AG09319 (cell line): ENCODE measurements at regions not wholly inside any gene's neighbourhood (a gene's known extent, or its start where the extent isn't known, plus 50 kb on each side); places are given as distances from the start of the nearest gene placed in this dataset.

ENCODE experiments used
- DNase-seq: peaks from one replicate; pipeline ENCODE4 v3.0.0-alpha.2; 2010; ENCODE audit warnings: low read depth; ENCODE audit errors: extremely low read depth
- TF ChIP-seq, protein P1 (sequence below): IDR thresholded peaks from 2 replicates; pipeline ENCODE4 v1.5.1; 2011; ENCODE audit warnings: low read depth, mild to moderate bottlenecking, inconsistent platforms, low read length, moderate library complexity

DNA sequence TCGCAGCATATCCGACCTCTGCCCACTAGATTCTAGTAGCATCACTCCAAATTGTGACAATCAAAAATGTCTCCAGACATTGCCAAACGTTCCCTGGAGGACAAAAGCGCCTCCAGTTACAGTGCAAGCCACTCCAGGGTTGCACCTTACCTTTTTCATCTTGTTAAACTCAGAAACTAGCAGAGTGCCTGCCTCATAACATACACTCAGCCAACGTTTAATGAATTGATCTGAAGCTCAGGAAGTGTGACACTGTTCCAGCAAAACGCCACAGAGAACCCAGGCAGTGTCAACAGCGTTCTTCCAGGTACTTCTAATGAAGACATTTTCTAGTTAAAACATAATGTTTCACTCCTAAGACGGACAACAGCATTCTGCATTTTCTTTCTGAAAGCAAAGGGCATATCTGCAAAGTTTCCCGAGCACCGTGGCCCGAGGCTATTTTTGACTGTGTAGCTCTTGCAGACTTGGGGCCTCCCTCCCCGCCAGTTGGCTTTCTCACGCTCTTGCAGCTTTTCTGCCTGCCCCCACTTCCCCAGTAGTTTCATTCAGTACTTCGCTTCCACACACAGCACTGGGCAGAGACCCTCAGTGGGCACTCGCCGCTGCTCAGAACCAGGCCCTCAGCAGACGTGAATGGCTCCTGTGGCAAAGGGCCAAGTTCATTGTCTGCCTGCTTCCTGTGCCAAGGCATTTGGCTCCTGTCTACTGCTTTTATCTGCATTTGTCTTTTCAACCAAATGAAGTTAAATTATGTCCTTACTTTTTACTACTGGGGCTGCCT, 133.4 kb upstream of the TTC29 start:
- no peak for DNase-seq
- TF ChIP-seq, protein P1, sequence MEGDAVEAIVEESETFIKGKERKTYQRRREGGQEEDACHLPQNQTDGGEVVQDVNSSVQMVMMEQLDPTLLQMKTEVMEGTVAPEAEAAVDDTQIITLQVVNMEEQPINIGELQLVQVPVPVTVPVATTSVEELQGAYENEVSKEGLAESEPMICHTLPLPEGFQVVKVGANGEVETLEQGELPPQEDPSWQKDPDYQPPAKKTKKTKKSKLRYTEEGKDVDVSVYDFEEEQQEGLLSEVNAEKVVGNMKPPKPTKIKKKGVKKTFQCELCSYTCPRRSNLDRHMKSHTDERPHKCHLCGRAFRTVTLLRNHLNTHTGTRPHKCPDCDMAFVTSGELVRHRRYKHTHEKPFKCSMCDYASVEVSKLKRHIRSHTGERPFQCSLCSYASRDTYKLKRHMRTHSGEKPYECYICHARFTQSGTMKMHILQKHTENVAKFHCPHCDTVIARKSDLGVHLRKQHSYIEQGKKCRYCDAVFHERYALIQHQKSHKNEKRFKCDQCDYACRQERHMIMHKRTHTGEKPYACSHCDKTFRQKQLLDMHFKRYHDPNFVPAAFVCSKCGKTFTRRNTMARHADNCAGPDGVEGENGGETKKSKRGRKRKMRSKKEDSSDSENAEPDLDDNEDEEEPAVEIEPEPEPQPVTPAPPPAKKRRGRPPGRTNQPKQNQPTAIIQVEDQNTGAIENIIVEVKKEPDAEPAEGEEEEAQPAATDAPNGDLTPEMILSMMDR: no peak

GRCh38 chr4:147084861-147085260, 139.2 kb upstream of the TTC29 start:
- TF ChIP-seq, protein P1: no peak
- no peak for DNase-seq

GRCh38 chr4:147085781-147086180, 140.1 kb upstream of the TTC29 start:
- TF ChIP-seq, protein P1: no peak
- no peak for DNase-seq

DNA sequence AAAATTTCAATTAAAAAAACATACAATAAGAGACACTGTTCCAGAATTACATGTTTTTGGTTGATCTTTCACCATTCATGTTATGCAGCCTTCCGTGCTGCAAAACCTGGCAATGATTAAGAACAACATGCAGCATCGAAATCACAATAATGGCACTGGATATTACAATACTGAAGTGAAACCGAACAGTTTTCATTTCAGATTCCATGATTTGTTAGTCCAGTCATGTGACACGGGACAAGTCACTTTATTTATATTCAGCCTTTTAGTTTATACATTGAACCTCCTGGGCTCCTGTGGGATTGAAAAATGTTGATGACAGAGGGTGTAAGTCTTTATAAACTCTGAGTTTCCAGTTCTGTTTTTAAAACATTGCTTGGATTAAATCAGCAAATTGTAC, 142.5 kb upstream of the TTC29 start:
- TF ChIP-seq, protein P1: no peak
- DNase-seq: no peak

GRCh38 chr4:147090486-147090885, 144.8 kb upstream of the TTC29 start:
- TF ChIP-seq, protein P1: no peak
- no peak for DNase-seq

DNA sequence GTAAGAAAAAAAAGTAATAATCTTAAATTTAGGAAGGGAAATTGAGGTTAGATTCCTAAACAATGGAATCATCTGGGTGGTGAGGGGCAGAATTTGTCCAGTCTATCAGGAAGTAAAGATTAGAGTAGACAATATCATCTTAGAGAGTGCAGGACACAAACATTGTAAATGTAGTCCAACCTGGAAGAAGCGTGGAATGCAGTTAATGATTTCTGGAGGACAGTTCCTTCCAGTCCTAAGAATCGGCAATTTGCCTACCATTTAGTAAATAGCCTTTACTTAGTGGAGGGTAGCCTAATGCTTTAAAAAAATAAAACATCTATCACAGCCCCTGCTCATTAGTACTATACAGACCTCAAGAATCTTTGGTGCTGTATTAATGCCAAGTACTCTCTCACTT, 147.5 kb upstream of the TTC29 start:
- TF ChIP-seq, protein P1: no peak
- DNase-seq: no peak

- DNase-seq: no peak
- TF ChIP-seq, protein P1: peak; percentile 17
Measured at GRCh38 chr4:147094238-147094637, 148.6 kb upstream of the TTC29 start.
